ENCODE measurements at regions not wholly inside any gene's neighbourhood (a gene's known extent, or its start where the extent isn't known, plus 50 kb on each side); places are given as distances from the start of the nearest gene placed in this dataset.

GRCh38 chr6:1027109-1027794, 284.6 kb upstream of the FOXQ1 start:
- no peak for DNase-seq (ENCODE audit: low read depth in 2 of 2)
- TF ChIP-seq, protein P1, sequence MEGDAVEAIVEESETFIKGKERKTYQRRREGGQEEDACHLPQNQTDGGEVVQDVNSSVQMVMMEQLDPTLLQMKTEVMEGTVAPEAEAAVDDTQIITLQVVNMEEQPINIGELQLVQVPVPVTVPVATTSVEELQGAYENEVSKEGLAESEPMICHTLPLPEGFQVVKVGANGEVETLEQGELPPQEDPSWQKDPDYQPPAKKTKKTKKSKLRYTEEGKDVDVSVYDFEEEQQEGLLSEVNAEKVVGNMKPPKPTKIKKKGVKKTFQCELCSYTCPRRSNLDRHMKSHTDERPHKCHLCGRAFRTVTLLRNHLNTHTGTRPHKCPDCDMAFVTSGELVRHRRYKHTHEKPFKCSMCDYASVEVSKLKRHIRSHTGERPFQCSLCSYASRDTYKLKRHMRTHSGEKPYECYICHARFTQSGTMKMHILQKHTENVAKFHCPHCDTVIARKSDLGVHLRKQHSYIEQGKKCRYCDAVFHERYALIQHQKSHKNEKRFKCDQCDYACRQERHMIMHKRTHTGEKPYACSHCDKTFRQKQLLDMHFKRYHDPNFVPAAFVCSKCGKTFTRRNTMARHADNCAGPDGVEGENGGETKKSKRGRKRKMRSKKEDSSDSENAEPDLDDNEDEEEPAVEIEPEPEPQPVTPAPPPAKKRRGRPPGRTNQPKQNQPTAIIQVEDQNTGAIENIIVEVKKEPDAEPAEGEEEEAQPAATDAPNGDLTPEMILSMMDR (IDR thresholded peaks at IDR 0.05; ENCODE audit: low read depth, low read length), result no peak
- no peak overlapping the region for H3K4me3 ChIP-seq (replicated peaks in 1 of 2; ENCODE audit: low read depth in 2 of 2, low read length in 2 of 2)

DNA sequence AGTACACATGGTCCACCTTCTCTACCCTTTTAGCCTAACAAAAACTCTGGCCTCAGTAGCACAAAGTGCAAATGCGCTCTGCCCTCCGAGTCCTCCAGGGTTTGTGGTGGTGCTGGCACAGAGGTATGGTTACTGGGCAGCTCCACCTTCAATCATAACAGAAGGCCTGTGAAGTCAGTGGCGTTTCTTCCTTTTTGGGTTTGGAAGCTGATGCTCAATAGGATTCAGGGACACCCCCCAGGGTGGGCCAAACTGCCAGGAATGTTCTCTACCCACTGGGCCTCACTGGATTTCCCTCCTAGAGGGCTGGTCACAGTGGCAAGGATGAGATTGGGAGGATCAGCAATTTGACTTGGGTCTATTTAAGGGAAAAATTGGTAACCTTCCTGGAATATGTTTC, 286.1 kb upstream of the FOXQ1 start:
- no peak for DNase-seq (ENCODE audit: low read depth in 2 of 2)
- TF ChIP-seq, protein P1 (IDR thresholded peaks at IDR 0.05; ENCODE audit: low read depth, low read length), result no peak
- H3K4me3 ChIP-seq (replicated peaks in 1 of 2; ENCODE audit: low read depth in 2 of 2, low read length in 2 of 2), result no peak overlapping the region

DNA sequence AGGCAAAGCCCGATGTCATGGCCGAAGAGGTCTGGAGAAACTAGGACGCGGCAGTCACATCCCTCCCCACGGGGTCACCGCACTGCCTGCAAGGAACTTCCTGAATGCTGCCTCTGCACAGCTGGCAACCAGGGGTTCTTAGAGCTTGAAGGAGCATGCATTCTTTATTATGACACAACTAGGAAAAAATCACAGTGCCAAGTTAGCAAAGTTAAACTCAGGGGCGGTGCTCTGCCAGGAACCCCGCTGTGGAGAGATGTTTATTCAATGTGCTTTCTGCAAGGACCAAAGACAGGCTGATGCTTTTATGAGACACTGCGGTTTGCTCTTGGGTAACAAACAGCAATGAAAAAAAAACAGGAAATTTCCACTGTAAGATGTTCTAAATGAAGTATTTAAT, 287.3 kb upstream of the FOXQ1 start:
- TF ChIP-seq, protein P1 (IDR thresholded peaks at IDR 0.05; ENCODE audit: low read depth, low read length), result no peak
- DNase-seq (ENCODE audit: low read depth in 2 of 2), result peak in 1 of 2 donors; percentile 2
- no peak overlapping the region for H3K4me3 ChIP-seq (replicated peaks in 1 of 2; ENCODE audit: low read depth in 2 of 2, low read length in 2 of 2)

DNA sequence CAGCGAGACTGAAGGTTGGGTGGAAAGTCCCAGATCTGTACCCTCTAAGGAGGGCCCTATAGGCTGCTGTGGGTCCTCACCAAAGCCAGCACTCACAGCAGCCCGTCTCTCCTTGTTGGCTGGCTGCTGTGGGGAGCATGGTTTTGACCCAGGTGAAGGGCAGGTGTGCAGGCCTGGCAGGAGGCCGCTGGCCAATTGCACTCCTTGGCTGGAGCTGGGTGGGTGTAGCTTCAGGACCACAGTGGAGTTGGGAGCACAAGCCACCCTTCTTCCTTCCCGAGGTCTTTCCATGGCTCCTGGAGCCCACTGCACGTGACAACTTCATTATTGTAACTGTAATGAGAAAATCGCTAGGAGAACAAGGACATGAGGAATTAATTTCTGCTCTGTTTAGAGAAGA, 287.7 kb upstream of the FOXQ1 start:
- no peak overlapping the region for H3K4me3 ChIP-seq (replicated peaks in 1 of 2; ENCODE audit: low read depth in 2 of 2, low read length in 2 of 2)
- no peak for DNase-seq (ENCODE audit: low read depth in 2 of 2)
- TF ChIP-seq, protein P1 (IDR thresholded peaks at IDR 0.05; ENCODE audit: low read depth, low read length), result no peak

- DNase-seq (ENCODE audit: low read depth in 2 of 2), result no peak
- H3K4me3 ChIP-seq (replicated peaks in 1 of 2; ENCODE audit: low read depth in 2 of 2, low read length in 2 of 2), result no peak overlapping the region
- TF ChIP-seq, protein P1 (IDR thresholded peaks at IDR 0.05; ENCODE audit: low read depth, low read length), result no peak
These were observed 288.7 kb upstream of the FOXQ1 start for GRCh38 chr6:1023229-1023628.

- no peak for DNase-seq (ENCODE audit: low read depth in 2 of 2)
- TF ChIP-seq, protein P1 (IDR thresholded peaks at IDR 0.05; ENCODE audit: low read depth, low read length), result no peak
- no peak overlapping the region for H3K4me3 ChIP-seq (replicated peaks in 1 of 2; ENCODE audit: low read depth in 2 of 2, low read length in 2 of 2)
These were observed 289.2 kb upstream of the FOXQ1 start for GRCh38 chr6:1022719-1023118.

GRCh38 chr6:1020837-1021236, 291.1 kb upstream of the FOXQ1 start:
- no peak for DNase-seq (ENCODE audit: low read depth in 2 of 2)
- TF ChIP-seq, protein P1 (IDR thresholded peaks at IDR 0.05; ENCODE audit: low read depth, low read length), result no peak
- H3K4me3 ChIP-seq (replicated peaks in 1 of 2; ENCODE audit: low read depth in 2 of 2, low read length in 2 of 2), result no peak overlapping the region
